Choroid plexus epithelial cell (primary cell): ENCODE measurements at regions not wholly inside any gene's neighbourhood (a gene's known extent, or its start where the extent isn't known, plus 50 kb on each side); places are given as distances from the start of the nearest gene placed in this dataset.

ENCODE experiments used
- DNase-seq: peaks from one replicate; pipeline ENCODE4 v3.0.0-alpha.2; 2010; ENCODE audit warnings: low read depth
- H3K4me3 ChIP-seq: 2 replicates; pipeline ENCODE4 v1.5.1; 2011; ENCODE audit warnings: low read depth, mild to moderate bottlenecking, control low read depth, low read length, moderate library complexity
- TF ChIP-seq, protein P1 (sequence below): conservative IDR thresholded peaks from 2 replicates; pipeline ENCODE4 v1.5.1; 2011; ENCODE audit warnings: low read depth, mild to moderate bottlenecking, control low read depth, inconsistent platforms, low read length, moderate library complexity

DNA sequence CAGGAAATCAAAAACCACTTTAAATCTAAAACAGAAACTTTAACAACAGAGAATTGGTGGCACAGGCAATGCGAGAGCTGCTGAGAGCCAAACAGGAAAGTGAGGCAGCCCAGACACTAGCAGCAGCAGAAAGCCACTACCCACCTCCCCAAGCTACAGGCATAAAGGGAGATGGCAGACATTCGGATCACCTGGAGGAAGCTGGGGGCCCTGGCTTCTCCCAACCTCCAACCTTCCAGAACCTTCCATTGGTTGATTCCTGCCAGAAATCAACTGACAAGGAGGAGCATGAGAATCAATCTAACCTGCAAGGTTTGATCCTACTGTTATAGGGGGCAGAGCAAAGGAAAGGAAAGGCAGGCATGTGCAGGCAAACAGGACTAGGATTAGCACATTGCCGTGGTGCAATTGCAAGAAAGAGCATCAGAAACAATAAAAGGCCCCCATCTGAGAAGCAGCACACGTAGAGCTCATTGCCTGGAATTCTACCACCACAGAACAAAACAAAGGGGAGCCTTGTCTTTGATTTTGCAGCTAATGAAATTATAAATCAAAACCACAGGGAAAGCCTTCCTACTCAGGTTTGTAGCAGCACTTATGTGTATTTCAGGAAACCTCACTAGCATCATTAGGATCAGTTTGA is 427.3 kb upstream of the RASGEF1B start:
- no peak overlapping the region for H3K4me3 ChIP-seq
- TF ChIP-seq, protein P1, sequence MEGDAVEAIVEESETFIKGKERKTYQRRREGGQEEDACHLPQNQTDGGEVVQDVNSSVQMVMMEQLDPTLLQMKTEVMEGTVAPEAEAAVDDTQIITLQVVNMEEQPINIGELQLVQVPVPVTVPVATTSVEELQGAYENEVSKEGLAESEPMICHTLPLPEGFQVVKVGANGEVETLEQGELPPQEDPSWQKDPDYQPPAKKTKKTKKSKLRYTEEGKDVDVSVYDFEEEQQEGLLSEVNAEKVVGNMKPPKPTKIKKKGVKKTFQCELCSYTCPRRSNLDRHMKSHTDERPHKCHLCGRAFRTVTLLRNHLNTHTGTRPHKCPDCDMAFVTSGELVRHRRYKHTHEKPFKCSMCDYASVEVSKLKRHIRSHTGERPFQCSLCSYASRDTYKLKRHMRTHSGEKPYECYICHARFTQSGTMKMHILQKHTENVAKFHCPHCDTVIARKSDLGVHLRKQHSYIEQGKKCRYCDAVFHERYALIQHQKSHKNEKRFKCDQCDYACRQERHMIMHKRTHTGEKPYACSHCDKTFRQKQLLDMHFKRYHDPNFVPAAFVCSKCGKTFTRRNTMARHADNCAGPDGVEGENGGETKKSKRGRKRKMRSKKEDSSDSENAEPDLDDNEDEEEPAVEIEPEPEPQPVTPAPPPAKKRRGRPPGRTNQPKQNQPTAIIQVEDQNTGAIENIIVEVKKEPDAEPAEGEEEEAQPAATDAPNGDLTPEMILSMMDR = no peak
- DNase-seq = no peak

DNA sequence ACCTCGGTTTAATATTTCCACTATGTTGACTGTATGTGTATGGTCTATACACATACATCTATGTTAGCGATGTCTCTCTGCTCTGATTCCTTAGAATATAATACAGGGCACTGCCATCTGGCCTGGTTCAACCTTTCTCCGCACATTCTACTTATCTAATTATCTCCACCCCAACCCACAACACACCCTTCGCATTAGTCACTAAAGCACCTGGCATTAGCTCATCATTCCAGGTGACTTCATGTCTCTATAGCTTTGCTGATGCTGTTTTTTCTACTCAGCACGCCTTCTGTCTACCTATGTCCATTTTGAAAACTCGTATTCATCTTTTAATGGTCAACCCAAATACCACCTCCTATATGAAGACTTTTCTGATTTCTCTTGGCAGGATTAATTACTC is 425.2 kb upstream of the RASGEF1B start:
- H3K4me3 ChIP-seq = no peak overlapping the region
- TF ChIP-seq, protein P1 = no peak
- no peak for DNase-seq

- no peak for DNase-seq
- TF ChIP-seq, protein P1 = no peak
Observed at GRCh38 chr4:81891005-81891996, 419.6 kb upstream of the RASGEF1B start.

DNA sequence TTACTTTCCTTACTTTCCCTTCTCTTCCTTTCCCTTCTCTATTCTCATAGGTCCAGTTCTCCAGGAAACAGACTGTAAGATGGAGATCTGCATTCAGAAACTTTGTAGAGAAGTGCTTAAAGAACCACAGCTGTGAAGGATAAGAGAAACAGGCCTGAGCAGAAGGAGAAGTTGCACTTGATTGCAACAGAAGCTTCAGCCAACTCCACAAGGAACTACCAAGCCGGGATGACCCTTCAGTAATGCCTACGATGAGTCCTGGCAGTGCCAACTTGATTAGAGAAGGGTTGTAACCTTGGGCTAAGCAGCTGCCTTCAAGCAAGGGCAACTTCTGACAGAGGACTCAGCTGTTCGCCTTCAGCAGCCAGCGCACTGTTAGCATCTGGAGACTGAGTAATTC is 413.3 kb upstream of the RASGEF1B start:
- no peak overlapping the region for H3K4me3 ChIP-seq
- DNase-seq = no peak
- TF ChIP-seq, protein P1 = no peak

More at GRCh38 chr4:81891005-81891996, 419.6 kb upstream of the RASGEF1B start:
- no peak overlapping the region for H3K4me3 ChIP-seq

DNA sequence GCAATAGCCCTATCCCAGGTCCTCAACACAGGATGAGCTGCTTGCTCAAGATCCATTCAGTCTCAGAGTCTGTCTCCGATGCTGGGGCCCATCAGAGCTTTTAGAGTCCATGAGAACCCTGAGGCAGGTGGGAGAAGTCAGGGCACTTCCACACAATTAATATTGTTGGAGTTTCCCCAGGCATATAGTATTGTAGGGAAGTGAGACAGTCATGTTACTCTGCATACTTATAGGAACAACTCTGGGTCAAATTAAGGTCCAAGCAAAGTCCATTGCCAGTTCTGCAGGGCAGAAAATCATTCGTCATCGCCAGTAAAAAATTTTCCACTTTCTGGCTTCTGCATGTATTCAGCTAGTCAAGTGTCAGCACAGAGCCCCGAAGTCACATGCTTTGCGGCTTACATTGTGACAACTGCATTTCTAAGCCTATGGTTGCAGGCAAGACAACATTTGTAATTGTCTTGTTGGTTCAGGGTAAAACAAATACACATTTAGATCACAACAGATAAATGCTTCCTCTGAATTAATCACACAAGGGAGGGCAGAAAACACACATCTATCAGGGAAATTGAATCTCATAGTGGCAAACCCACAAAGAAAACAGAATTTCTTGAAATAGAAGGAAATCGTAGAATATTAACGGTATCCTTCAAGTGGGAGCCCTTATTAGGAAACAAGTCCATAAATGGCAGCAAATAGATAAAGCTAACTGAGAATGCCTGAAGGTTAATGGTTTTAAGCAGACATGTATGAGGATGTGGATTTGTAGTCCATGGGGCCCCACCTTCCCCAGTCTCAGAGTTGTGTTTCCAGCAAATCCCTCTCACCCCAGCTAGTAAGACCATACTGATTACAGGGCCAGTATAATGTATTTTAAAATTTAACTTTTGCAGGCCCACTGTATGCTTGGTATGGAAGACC is 412.1 kb upstream of the RASGEF1B start:
- TF ChIP-seq, protein P1 = no peak
- DNase-seq = no peak
- H3K4me3 ChIP-seq = no peak overlapping the region

DNA sequence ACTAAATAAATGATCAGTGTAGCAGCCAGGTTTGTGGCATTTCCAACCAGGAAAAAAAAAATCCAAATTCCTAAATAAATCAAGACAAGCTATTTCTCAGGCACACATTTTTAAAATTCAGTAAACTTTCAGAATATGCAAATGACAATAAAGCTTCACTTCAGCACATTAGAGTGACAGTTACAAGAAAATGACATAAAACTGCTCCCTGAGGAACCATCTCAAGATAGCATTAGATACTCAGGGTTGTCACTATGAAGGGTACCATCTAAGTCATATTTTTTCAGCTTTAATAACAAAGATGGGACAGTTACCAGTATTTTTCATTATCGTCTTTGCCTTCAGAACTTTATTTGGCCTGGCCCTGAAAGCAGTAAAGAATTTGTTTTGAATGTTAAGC is 411.3 kb upstream of the RASGEF1B start:
- no peak overlapping the region for H3K4me3 ChIP-seq
- DNase-seq = no peak
- TF ChIP-seq, protein P1 = no peak
